HG02973 (cell line): ENCODE measurements at regions not wholly inside any gene's neighbourhood (a gene's known extent, or its start where the extent isn't known, plus 50 kb on each side); places are given as distances from the start of the nearest gene placed in this dataset.

ENCODE experiments used
- ATAC-seq: cut with Tn5 transposase; IDR thresholded peaks from one replicate; pipeline ENCODE4 v1.9.1; 2021; ENCODE audit warnings: moderate library complexity; ENCODE audit not compliant: unreplicated experiment

GRCh38 chr3:176469694-176470205 lies 727.5 kb downstream of the TBL1XR1 start:
- ATAC-seq: no peak

- ATAC-seq: no peak
Observed at GRCh38 chr3:176463610-176464009, 733.7 kb downstream of the TBL1XR1 start.

- ATAC-seq: no peak
Observed at GRCh38 chr3:176447369-176447768, 749.9 kb downstream of the TBL1XR1 start.

GRCh38 chr3:176442326-176442725 lies 755.0 kb downstream of the TBL1XR1 start:
- ATAC-seq: no peak

GRCh38 chr3:176439729-176440128 lies 757.6 kb downstream of the TBL1XR1 start:
- ATAC-seq: no peak

- no peak for ATAC-seq
Observed at GRCh38 chr3:176431991-176432390, 765.3 kb downstream of the TBL1XR1 start.

GRCh38 chr3:176431038-176431418 lies 766.3 kb downstream of the TBL1XR1 start:
- no peak for ATAC-seq

- ATAC-seq: no peak
Observed at GRCh38 chr3:176430244-176431037, 766.8 kb downstream of the TBL1XR1 start.

- ATAC-seq: no peak
Observed at GRCh38 chr3:176428552-176428951, 768.7 kb downstream of the TBL1XR1 start.

GRCh38 chr3:176426371-176426770 lies 770.9 kb downstream of the TBL1XR1 start:
- no peak for ATAC-seq

GRCh38 chr3:176416870-176417269 lies 780.4 kb downstream of the TBL1XR1 start:
- no peak for ATAC-seq

GRCh38 chr3:176415661-176416295 lies 781.5 kb downstream of the TBL1XR1 start:
- ATAC-seq: no peak

- ATAC-seq: no peak
Observed at GRCh38 chr3:176412771-176413170, 784.5 kb downstream of the TBL1XR1 start.

- ATAC-seq: no peak
Observed at GRCh38 chr3:176403531-176403930, 793.8 kb downstream of the TBL1XR1 start.

GRCh38 chr3:176401211-176401610 lies 796.1 kb downstream of the TBL1XR1 start:
- no peak for ATAC-seq

GRCh38 chr3:176399193-176399592 lies 798.1 kb downstream of the TBL1XR1 start:
- no peak for ATAC-seq

- ATAC-seq: no peak
Observed at GRCh38 chr3:176395240-176395639, 802.0 kb downstream of the TBL1XR1 start.

- ATAC-seq: no peak
Observed at GRCh38 chr3:176378789-176379188, 818.5 kb downstream of the TBL1XR1 start.

GRCh38 chr3:176376531-176376930 lies 820.8 kb downstream of the TBL1XR1 start:
- no peak for ATAC-seq

GRCh38 chr3:176375519-176375918 lies 821.8 kb downstream of the TBL1XR1 start:
- no peak for ATAC-seq

- ATAC-seq: no peak
Observed at GRCh38 chr3:176362191-176362731, 835.0 kb downstream of the TBL1XR1 start.

GRCh38 chr3:176359211-176359610 lies 838.1 kb downstream of the TBL1XR1 start:
- no peak for ATAC-seq
